ENCODE measurements at regions not wholly inside any gene's neighbourhood (a gene's known extent, or its start where the extent isn't known, plus 50 kb on each side); places are given as distances from the start of the nearest gene placed in this dataset.

DNA sequence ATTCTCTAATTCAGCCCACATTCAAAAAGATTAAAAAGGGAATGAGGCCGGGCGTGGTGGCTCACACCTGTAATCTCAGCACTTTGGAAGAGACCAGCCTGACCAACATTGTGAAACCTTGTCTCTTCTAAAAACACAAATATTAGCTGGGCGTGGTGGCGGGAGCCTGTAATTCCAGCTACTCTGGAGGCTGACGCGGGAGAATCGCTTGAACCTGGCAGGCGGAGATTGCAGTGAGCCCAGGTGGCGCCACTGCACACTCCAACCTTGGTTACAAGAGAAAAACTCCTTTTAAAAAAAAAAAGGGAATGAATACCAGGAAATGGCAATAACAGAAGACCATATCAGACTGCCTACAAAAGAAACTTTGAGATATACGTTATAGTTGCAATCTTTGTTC is 1244.5 kb downstream of the PCDH9 start:
- TF ChIP-seq, protein P1, sequence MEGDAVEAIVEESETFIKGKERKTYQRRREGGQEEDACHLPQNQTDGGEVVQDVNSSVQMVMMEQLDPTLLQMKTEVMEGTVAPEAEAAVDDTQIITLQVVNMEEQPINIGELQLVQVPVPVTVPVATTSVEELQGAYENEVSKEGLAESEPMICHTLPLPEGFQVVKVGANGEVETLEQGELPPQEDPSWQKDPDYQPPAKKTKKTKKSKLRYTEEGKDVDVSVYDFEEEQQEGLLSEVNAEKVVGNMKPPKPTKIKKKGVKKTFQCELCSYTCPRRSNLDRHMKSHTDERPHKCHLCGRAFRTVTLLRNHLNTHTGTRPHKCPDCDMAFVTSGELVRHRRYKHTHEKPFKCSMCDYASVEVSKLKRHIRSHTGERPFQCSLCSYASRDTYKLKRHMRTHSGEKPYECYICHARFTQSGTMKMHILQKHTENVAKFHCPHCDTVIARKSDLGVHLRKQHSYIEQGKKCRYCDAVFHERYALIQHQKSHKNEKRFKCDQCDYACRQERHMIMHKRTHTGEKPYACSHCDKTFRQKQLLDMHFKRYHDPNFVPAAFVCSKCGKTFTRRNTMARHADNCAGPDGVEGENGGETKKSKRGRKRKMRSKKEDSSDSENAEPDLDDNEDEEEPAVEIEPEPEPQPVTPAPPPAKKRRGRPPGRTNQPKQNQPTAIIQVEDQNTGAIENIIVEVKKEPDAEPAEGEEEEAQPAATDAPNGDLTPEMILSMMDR (IDR thresholded peaks at IDR 0.05; ENCODE audit: low read depth, low read length, missing input control): no peak
- Histone ChIP-seq H3K27ac (ENCODE audit: low read depth in 1 of 2, low read length in 2 of 2) (no peak overlapping the region), H3K4me3 (ENCODE audit: low read depth in 1 of 3, low read length in 3 of 3) (no peak overlapping the region), H3K9ac (ENCODE audit: low read depth in 1 of 2, low read length in 2 of 2) (no peak overlapping the region), H3K9me3 (ENCODE audit: control insufficient read depth in 4 of 4, low read length in 3 of 4) (no peaks in the 10 kb centered on the region), H3K4me1 (ENCODE audit: control insufficient read depth in 4 of 4, insufficient read depth in 4 of 4, low read length in 3 of 4) (no peaks in the 10 kb centered on the region), H3K36me3 (ENCODE audit: control insufficient read depth in 4 of 4, insufficient read depth in 3 of 4, low read depth in 1 of 4, low read length in 3 of 4) (no peaks in the 10 kb centered on the region), H3K27me3 (ENCODE audit: control insufficient read depth in 4 of 4, insufficient read depth in 4 of 4, low read length in 3 of 4) (no peaks in the 10 kb centered on the region)
- DNase-seq (ENCODE audit: low spot score): no peak
- 79% methylated on average over 10 of the region's 10 CpGs for WGBS

DNA sequence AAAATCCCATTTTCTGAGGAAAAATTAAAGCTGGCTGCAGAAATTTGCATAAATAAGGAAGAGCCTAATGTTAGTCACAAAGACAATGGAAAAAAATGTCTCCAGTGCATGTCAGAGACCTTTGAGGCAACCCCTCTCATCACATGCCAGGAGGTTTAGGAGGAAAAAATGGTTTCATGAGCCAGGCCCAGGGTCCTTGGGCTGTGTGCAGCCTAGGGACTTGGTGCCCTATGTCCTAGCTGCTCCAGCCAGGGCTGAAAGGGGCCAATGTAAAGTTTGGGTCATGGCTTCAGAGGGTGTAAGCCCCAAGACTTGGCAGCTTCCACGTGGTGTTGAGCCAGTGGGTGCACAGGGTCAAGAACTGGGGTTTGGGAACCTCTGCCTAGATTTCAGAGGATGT is 1252.6 kb downstream of the PCDH9 start:
- no peak overlapping the region for H3K9ac ChIP-seq (ENCODE audit: low read depth in 1 of 2, low read length in 2 of 2)
- H3K4me1 ChIP-seq (ENCODE audit: control insufficient read depth in 4 of 4, insufficient read depth in 4 of 4, low read length in 3 of 4): no peaks in the 10 kb centered on the region
- H3K9me3 ChIP-seq (ENCODE audit: control insufficient read depth in 4 of 4, low read length in 3 of 4): no peaks in the 10 kb centered on the region
- H3K4me3 ChIP-seq (ENCODE audit: low read depth in 1 of 3, low read length in 3 of 3): no peak overlapping the region
- no peak for DNase-seq (ENCODE audit: low spot score)
- WGBS: 30% methylated on average over 1 of the region's 1 CpG
- TF ChIP-seq, protein P1 (IDR thresholded peaks at IDR 0.05; ENCODE audit: low read depth, low read length, missing input control): no peak
- TF ChIP-seq, protein P2, sequence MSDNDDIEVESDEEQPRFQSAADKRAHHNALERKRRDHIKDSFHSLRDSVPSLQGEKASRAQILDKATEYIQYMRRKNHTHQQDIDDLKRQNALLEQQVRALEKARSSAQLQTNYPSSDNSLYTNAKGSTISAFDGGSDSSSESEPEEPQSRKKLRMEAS (IDR thresholded peaks at IDR 0.05): no peak
- no peak for TF ChIP-seq GABPA (IDR thresholded peaks at IDR 0.05 in 1 of 2, conservative IDR thresholded peaks at IDR 0.05 in 1 of 2)
- no peak for TF ChIP-seq FOXA2 (IDR thresholded peaks at IDR 0.05)
- TF ChIP-seq HNF4A (conservative IDR thresholded peaks at IDR 0.05): no peak
- TF ChIP-seq, protein P3, sequence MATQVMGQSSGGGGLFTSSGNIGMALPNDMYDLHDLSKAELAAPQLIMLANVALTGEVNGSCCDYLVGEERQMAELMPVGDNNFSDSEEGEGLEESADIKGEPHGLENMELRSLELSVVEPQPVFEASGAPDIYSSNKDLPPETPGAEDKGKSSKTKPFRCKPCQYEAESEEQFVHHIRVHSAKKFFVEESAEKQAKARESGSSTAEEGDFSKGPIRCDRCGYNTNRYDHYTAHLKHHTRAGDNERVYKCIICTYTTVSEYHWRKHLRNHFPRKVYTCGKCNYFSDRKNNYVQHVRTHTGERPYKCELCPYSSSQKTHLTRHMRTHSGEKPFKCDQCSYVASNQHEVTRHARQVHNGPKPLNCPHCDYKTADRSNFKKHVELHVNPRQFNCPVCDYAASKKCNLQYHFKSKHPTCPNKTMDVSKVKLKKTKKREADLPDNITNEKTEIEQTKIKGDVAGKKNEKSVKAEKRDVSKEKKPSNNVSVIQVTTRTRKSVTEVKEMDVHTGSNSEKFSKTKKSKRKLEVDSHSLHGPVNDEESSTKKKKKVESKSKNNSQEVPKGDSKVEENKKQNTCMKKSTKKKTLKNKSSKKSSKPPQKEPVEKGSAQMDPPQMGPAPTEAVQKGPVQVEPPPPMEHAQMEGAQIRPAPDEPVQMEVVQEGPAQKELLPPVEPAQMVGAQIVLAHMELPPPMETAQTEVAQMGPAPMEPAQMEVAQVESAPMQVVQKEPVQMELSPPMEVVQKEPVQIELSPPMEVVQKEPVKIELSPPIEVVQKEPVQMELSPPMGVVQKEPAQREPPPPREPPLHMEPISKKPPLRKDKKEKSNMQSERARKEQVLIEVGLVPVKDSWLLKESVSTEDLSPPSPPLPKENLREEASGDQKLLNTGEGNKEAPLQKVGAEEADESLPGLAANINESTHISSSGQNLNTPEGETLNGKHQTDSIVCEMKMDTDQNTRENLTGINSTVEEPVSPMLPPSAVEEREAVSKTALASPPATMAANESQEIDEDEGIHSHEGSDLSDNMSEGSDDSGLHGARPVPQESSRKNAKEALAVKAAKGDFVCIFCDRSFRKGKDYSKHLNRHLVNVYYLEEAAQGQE (IDR thresholded peaks at IDR 0.05): no peak
- TF ChIP-seq SP1 (IDR thresholded peaks at IDR 0.05): no peak
- no peak for TF ChIP-seq NR2F2 (IDR thresholded peaks at IDR 0.05)
- TF ChIP-seq HNF4G (IDR thresholded peaks at IDR 0.05): no peak
- TF ChIP-seq FOXA1 (IDR thresholded peaks at IDR 0.05): no peak
- no peak overlapping the region for H3K27ac ChIP-seq (ENCODE audit: low read depth in 1 of 2, low read length in 2 of 2)
- no peaks in the 10 kb centered on the region for H3K27me3 ChIP-seq (ENCODE audit: control insufficient read depth in 4 of 4, insufficient read depth in 4 of 4, low read length in 3 of 4)
- H3K36me3 ChIP-seq (ENCODE audit: control insufficient read depth in 4 of 4, insufficient read depth in 3 of 4, low read depth in 1 of 4, low read length in 3 of 4): no peaks in the 10 kb centered on the region

Measured in liver (tissue), 8 donors.